Tibial artery (tissue), 4 donors: ENCODE measurements at regions not wholly inside any gene's neighbourhood (a gene's known extent, or its start where the extent isn't known, plus 50 kb on each side); places are given as distances from the start of the nearest gene placed in this dataset.

ENCODE experiments used
- DNase-seq, 2 donors: peaks; one replicate each; pipeline ENCODE4 v3.0.0-alpha.2; 2019
- H3K27ac ChIP-seq, 2 donors: fragments of 200-600 bp; sonication (generic) in 1 of 2; 1 replicate in 1 of 2; 2 replicates in 1 of 2; pipeline ENCODE4 v1.5.1; 2018 to 2019; ENCODE audit warnings: mild to moderate bottlenecking in 1 of 2
- H3K27me3 ChIP-seq, 2 donors: fragments of 200-600 bp; sonication (generic) in 1 of 2; one replicate each; pipeline versions ENCODE4 v1.5.1 to v1.6.0; 2016 to 2019
- H3K36me3 ChIP-seq, 3 donors: fragments of 200-600 bp; sonication (generic) in 2 of 3; one replicate each; pipeline ENCODE4 v1.5.1; 2016 to 2019; ENCODE audit warnings: mild to moderate bottlenecking in 2 of 3
- H3K4me1 ChIP-seq, 4 donors: fragments of 200-600 bp; sonication (generic) in 2 of 4; 1 replicate in 3 of 4; 2 replicates in 1 of 4; pipeline ENCODE4 v1.5.1; 2016 to 2019
- H3K4me3 ChIP-seq, 2 donors: fragments of 200-600 bp; sonication (generic) in 1 of 2; 1 replicate in 1 of 2; 2 replicates in 1 of 2; pipeline ENCODE4 v1.5.1; 2018 to 2019; ENCODE audit warnings: mild to moderate bottlenecking in 2 of 2
- H3K9me3 ChIP-seq, 3 donors: fragments of 200-600 bp; sonication (generic) in 1 of 3; one replicate each; pipeline ENCODE4 v1.5.1; 2016 to 2019
- CTCF ChIP-seq, 2 experiments: fragments of 200-600 bp in 1 of 2; fragments of 450-650 bp in 1 of 2; IDR thresholded peaks; one replicate each; pipeline ENCODE4 v1.5.1; 2017 to 2019; ENCODE audit warnings: antibody characterized with exemption in 2 of 2, mild to moderate bottlenecking in 1 of 2, moderate library complexity in 1 of 2
- intact Hi-C: fragments of 100-400 bp; cut with DNase I; formaldehyde crosslinking; loops from one replicate; pipeline ENCODE4 v1.15.0; 2023; ENCODE audit warnings: low total_unique reads

GRCh38 chr4:82042042-82042441 lies 331.7 kb downstream of the HNRNPD start:
- H3K4me3 ChIP-seq = no peak overlapping the region
- H3K27me3 ChIP-seq = peaks cover 0 to 14% of the 10 kb centered on the region in 2 donors
- DNase-seq = no peak
- TF ChIP-seq CTCF (IDR thresholded peaks at IDR 0.05) = no peak
- H3K27ac ChIP-seq = no peak overlapping the region
- intact Hi-C loops = no loop called here
- no peaks in the 10 kb centered on the region for H3K9me3 ChIP-seq
- H3K4me1 ChIP-seq = peaks cover 0 to 16% (median 14%) of the 10 kb centered on the region in 4 donors
- no peaks in the 10 kb centered on the region for H3K36me3 ChIP-seq

GRCh38 chr4:82038936-82039335 lies 334.9 kb downstream of the HNRNPD start:
- Histone ChIP-seq H3K36me3 (no peaks in the 10 kb centered on the region), H3K4me1 (peaks cover 0 to 8% (median 5%) of the 10 kb centered on the region in 4 donors), H3K27me3 (peaks cover 0 to 11% of the 10 kb centered on the region in 2 donors), H3K9me3 (no peaks in the 10 kb centered on the region), H3K27ac (no peak overlapping the region), H3K4me3 (no peak overlapping the region)
- TF ChIP-seq CTCF (IDR thresholded peaks at IDR 0.05) = no peak
- DNase-seq = no peak
- intact Hi-C loops = no loop called here

GRCh38 chr4:82036181-82036580 lies 337.6 kb downstream of the HNRNPD start:
- intact Hi-C loops = no loop called here
- no peaks in the 10 kb centered on the region for H3K36me3 ChIP-seq
- H3K27me3 ChIP-seq = peaks cover 0 to 10% of the 10 kb centered on the region in 2 donors
- DNase-seq = no peak
- H3K4me1 ChIP-seq = no peaks in the 10 kb centered on the region
- H3K4me3 ChIP-seq = no peak overlapping the region
- H3K27ac ChIP-seq = no peak overlapping the region
- H3K9me3 ChIP-seq = no peaks in the 10 kb centered on the region
- TF ChIP-seq CTCF (IDR thresholded peaks at IDR 0.05) = no peak

- intact Hi-C loops = no loop called here
- TF ChIP-seq CTCF (IDR thresholded peaks at IDR 0.05) = no peak
- Histone ChIP-seq H3K27ac (no peak overlapping the region), H3K4me1 (no peaks in the 10 kb centered on the region), H3K9me3 (no peaks in the 10 kb centered on the region), H3K36me3 (no peaks in the 10 kb centered on the region), H3K27me3 (peaks cover 0 to 10% of the 10 kb centered on the region in 2 donors), H3K4me3 (no peak overlapping the region)
- DNase-seq = no peak
Observed at GRCh38 chr4:82034878-82035277, 338.9 kb downstream of the HNRNPD start.

- DNase-seq = no peak
- H3K4me3 ChIP-seq = no peak overlapping the region
- H3K27me3 ChIP-seq = peaks cover 0 to 10% of the 10 kb centered on the region in 2 donors
- no peaks in the 10 kb centered on the region for H3K36me3 ChIP-seq
- H3K9me3 ChIP-seq = no peaks in the 10 kb centered on the region
- H3K4me1 ChIP-seq = no peaks in the 10 kb centered on the region
- intact Hi-C loops = no loop called here
- no peak overlapping the region for H3K27ac ChIP-seq
- no peak for TF ChIP-seq CTCF (IDR thresholded peaks at IDR 0.05)
Observed at GRCh38 chr4:82033862-82034261, 339.9 kb downstream of the HNRNPD start.

GRCh38 chr4:82031376-82031927 lies 342.3 kb downstream of the HNRNPD start:
- no peak for DNase-seq
- Histone ChIP-seq H3K36me3 (no peaks in the 10 kb centered on the region), H3K9me3 (no peaks in the 10 kb centered on the region), H3K4me1 (no peaks in the 10 kb centered on the region), H3K27me3 (peaks cover 0 to 10% of the 10 kb centered on the region in 2 donors), H3K4me3 (no peak overlapping the region), H3K27ac (no peak overlapping the region)
- TF ChIP-seq CTCF (IDR thresholded peaks at IDR 0.05) = no peak
- intact Hi-C loops = no loop called here
